IMR-90 (cell line): ENCODE measurements at regions not wholly inside any gene's neighbourhood (a gene's known extent, or its start where the extent isn't known, plus 50 kb on each side); places are given as distances from the start of the nearest gene placed in this dataset.

ENCODE experiments used
- ATAC-seq: fragments of 200-7000 bp; cut with Tn5 transposase; 2 replicates; pipeline ENCODE4 v1.9.1; 2020; ENCODE audit warnings: low read depth, mild to moderate bottlenecking, moderate library complexity
- BruUV-seq: library from RNA; stranded (reverse); fragments of 400-500 nt; replicated peaks from 2 replicates; lab custom pipeline; 2021; lab: Mats Ljungman, UMichigan
- CTCF ChIA-PET: fragments of 300-600 bp; formaldehyde crosslinking; extraction: SDS; loops from one replicate; lab custom pipeline; 2021; ENCODE audit warnings: antibody characterized with exemption; lab: Yijun Ruan, JAX
- POLR2A ChIA-PET: fragments of 300-600 bp; sonication (Branson Sonifier 250); formaldehyde crosslinking; loops from one replicate; lab custom pipeline; 2022; ENCODE audit warnings: antibody characterized with exemption; ENCODE audit not compliant: unreplicated experiment; lab: Charles Lee
- DNase-seq: peaks from one replicate; pipeline ENCODE4 v3.0.0; 2013
- H2AFZ ChIP-seq: replicated peaks from 2 replicates; pipeline ENCODE3; 2013; ENCODE audit warnings: low read length, mild to moderate bottlenecking; ENCODE audit not compliant: poor library complexity
- H2AK5ac ChIP-seq: 2 replicates; pipeline ENCODE4 v1.6.1; 2013; ENCODE audit warnings: low read depth, low read length, inconsistent platforms
- H2AK9ac ChIP-seq: replicated peaks from 2 replicates; pipeline ENCODE3; 2013; ENCODE audit warnings: mild to moderate bottlenecking, low read depth, low read length, moderate library complexity; ENCODE audit not compliant: poor library complexity
- H2BK120ac ChIP-seq: 2 replicates; pipeline ENCODE4 v1.6.1; 2013; ENCODE audit warnings: low read depth, low read length, inconsistent platforms
- H2BK15ac ChIP-seq: 3 replicates; pipeline ENCODE4 v1.6.1; 2013; ENCODE audit warnings: low read depth, low read length, inconsistent platforms
- H2BK20ac ChIP-seq: 2 replicates; pipeline ENCODE4 v1.6.1; 2013; ENCODE audit warnings: low read depth, mild to moderate bottlenecking, inconsistent platforms, low read length, moderate library complexity
- H2BK5ac ChIP-seq: 2 replicates; pipeline ENCODE4 v1.6.1; 2013; ENCODE audit warnings: mild to moderate bottlenecking, low read depth, low read length, inconsistent platforms; ENCODE audit not compliant: poor library complexity, severe bottlenecking
- H3K14ac ChIP-seq: replicated peaks from 2 replicates; pipeline ENCODE4 v1.6.1; 2013; ENCODE audit warnings: low read depth, low read length, inconsistent platforms
- H3K18ac ChIP-seq: 2 replicates; pipeline ENCODE4 v1.6.1; 2013; ENCODE audit warnings: low read depth, low read length, control low read depth
- H3K23ac ChIP-seq: 2 replicates; pipeline ENCODE4 v1.6.1; 2013; ENCODE audit warnings: low read depth, low read length, inconsistent platforms
- H3K27ac ChIP-seq: 2 replicates; pipeline ENCODE4 v1.5.1; 2013; ENCODE audit warnings: mild to moderate bottlenecking, control low read depth, low read length; ENCODE audit not compliant: insufficient read depth
- H3K27me3 ChIP-seq: 2 replicates; pipeline ENCODE4 v1.6.1; 2013; ENCODE audit warnings: low read length; ENCODE audit not compliant: control insufficient read depth, insufficient read depth
- H3K36me3 ChIP-seq: 2 replicates; pipeline ENCODE4 v1.6.1; 2013; ENCODE audit warnings: low read length, mixed read lengths; ENCODE audit not compliant: control insufficient read depth, insufficient read depth
- H3K4ac ChIP-seq: 2 replicates; pipeline ENCODE4 v1.6.1; 2013; ENCODE audit warnings: low read depth, low read length, inconsistent platforms
- H3K4me1 ChIP-seq: 2 replicates; pipeline ENCODE4 v1.6.1; 2013; ENCODE audit warnings: low read length, mixed read lengths; ENCODE audit not compliant: control insufficient read depth, insufficient read depth
- H3K4me2 ChIP-seq: 2 replicates; pipeline ENCODE4 v1.6.1; 2013; ENCODE audit warnings: low read depth, mild to moderate bottlenecking, control low read depth, low read length, moderate library complexity
- H3K4me3 ChIP-seq: 2 replicates; pipeline ENCODE4 v1.5.1; 2013; ENCODE audit warnings: low read depth, mild to moderate bottlenecking, control low read depth, low read length, moderate library complexity; ENCODE audit not compliant: insufficient read depth
- H3K56ac ChIP-seq: 2 replicates; pipeline ENCODE4 v1.6.1; 2013; ENCODE audit warnings: low read length, inconsistent platforms; ENCODE audit not compliant: insufficient read depth; ENCODE audit errors: extremely low read depth
- H3K79me1 ChIP-seq, 2 experiments: 2 replicates each; pipeline ENCODE4 v1.6.1; 2013; ENCODE audit warnings: low read length in 2 of 2, inconsistent platforms in 1 of 2, low read depth in 1 of 2
- H3K9ac ChIP-seq: 2 replicates; pipeline ENCODE4 v1.6.1; 2013; ENCODE audit warnings: low read depth, low read length, control low read depth
- H3K9me1 ChIP-seq: 2 replicates; pipeline ENCODE4 v1.6.1; 2013; ENCODE audit warnings: low read length, inconsistent platforms; ENCODE audit not compliant: insufficient read depth
- H3K9me3 ChIP-seq: 2 replicates; pipeline ENCODE4 v1.6.1; 2013; ENCODE audit warnings: low read length; ENCODE audit not compliant: control insufficient read depth, insufficient read depth
- H4K20me1 ChIP-seq: 2 replicates; pipeline ENCODE4 v1.6.1; 2013; ENCODE audit warnings: low read length, inconsistent platforms; ENCODE audit not compliant: insufficient read depth
- H4K5ac ChIP-seq: 2 replicates; pipeline ENCODE4 v1.6.1; 2013; ENCODE audit warnings: mild to moderate bottlenecking, low read depth, low read length, control low read depth
- H4K8ac ChIP-seq, 2 experiments: 2 replicates each; pipeline ENCODE4 v1.6.1; 2013; ENCODE audit warnings: low read depth in 2 of 2, low read length in 2 of 2, control low read depth in 1 of 2, inconsistent platforms in 1 of 2
- H4K91ac ChIP-seq: 2 replicates; pipeline ENCODE4 v1.6.1; 2013; ENCODE audit warnings: low read depth, low read length, inconsistent platforms; ENCODE audit not compliant: insufficient read depth
- BHLHE40 ChIP-seq: fragments of 150-350 bp; IDR thresholded peaks from 2 replicates; pipeline ENCODE4 v1.6.1; 2016; ENCODE audit warnings: mild to moderate bottlenecking, low read depth, low read length
- CHD1 ChIP-seq: IDR thresholded peaks from 2 replicates; pipeline ENCODE4 v1.6.1; 2012; ENCODE audit warnings: low read depth, low read length, improper control_type of control experiment
- ELK1 ChIP-seq: fragments of 150-350 bp; IDR thresholded peaks from 2 replicates; pipeline ENCODE4 v1.6.1; 2016; ENCODE audit warnings: low read depth, mild to moderate bottlenecking, low read length, moderate library complexity, borderline replicate concordance
- MXI1 ChIP-seq: IDR thresholded peaks from 2 replicates; pipeline ENCODE4 v1.6.1; 2012; ENCODE audit warnings: low read depth, mild to moderate bottlenecking, low read length, moderate library complexity, borderline replicate concordance
- POLR2A ChIP-seq: IDR thresholded peaks from 2 replicates; pipeline ENCODE4 v1.6.1; 2012; ENCODE audit warnings: mild to moderate bottlenecking, low read depth, low read length
- RAD21 ChIP-seq: IDR thresholded peaks from 2 replicates; pipeline ENCODE4 v1.6.1; 2012; ENCODE audit warnings: low read length, improper control_type of control experiment
- SMC3 ChIP-seq: fragments of 150-350 bp; IDR thresholded peaks from 2 replicates; pipeline ENCODE4 v1.6.1; 2016; ENCODE audit warnings: low read depth, mild to moderate bottlenecking, antibody characterized with exemption, low read length, moderate library complexity
- WGBS, 2 experiments: methylation state at CpG; one replicate each; pipeline versions ENCODE4 v1.1.5 to v1.1.7; 2013; ENCODE audit warnings: missing lambda C conversion rate in 2 of 2; ENCODE audit not compliant: insufficient read length in 1 of 2; ENCODE audit errors: extremely low coverage in 2 of 2; 5-methylcytosine and 5-hydroxymethylcytosine counted together
- dilution Hi-C: fragments of 300-500 bp; cut with HindIII; formaldehyde crosslinking; loops from one replicate; pipeline ENCODE4 v1.14.3; 2018; ENCODE audit warnings: low sequenced_read_pairs; ENCODE audit not compliant: unreplicated experiment
- in situ Hi-C: fragments of 300-500 bp; cut with MboI; formaldehyde crosslinking; loops from 3 replicates; pipeline ENCODE4 v1.14.3; 2019; ENCODE audit warnings: low sequenced_read_pairs, inconsistent platforms, mixed read lengths
- intact Hi-C: fragments of 100-400 bp; cut with micrococcal nuclease; formaldehyde crosslinking; loops from 2 replicates; pipeline ENCODE4 v1.10.0; 2022
- TF ChIP-seq, protein P1 (sequence below): fragments of 150-350 bp; IDR thresholded peaks from 2 replicates; pipeline ENCODE4 v1.6.1; 2017; ENCODE audit warnings: mild to moderate bottlenecking, antibody characterized with exemption, low read length, low read depth
- TF ChIP-seq, protein P2 (sequence below): conservative IDR thresholded peaks from 2 replicates; pipeline ENCODE4 v1.5.1; 2012; ENCODE audit warnings: mild to moderate bottlenecking, low read depth, low read length, improper control_type of control experiment

DNA sequence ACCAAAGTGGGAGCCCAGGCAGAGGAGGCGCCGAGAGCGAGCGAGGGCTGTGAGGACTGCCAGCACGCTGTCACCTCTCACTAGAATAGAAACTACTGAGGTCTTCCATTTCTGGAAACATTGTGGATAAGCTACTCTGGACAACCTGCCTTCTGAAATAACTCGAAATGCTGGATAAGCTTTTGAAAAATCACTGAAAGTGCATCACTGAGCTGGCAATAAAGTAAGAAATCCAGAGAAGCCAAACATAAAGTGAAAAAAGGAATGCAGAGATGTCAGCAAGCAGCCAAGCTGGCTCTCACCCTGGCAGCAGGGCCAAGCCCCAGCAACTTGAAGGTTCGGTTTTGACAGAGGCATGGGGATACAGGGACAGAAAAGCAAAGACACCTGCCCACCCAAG, 59.2 kb upstream of the MYLIP start:
- Histone ChIP-seq H2AK9ac (no peak overlapping the region), H3K27ac (no peak overlapping the region), H3K4ac (no peak overlapping the region), H3K23ac (no peak overlapping the region), H3K36me3 (no peaks in the 10 kb centered on the region), H3K14ac (no peak overlapping the region), H2BK5ac (no peak overlapping the region), H3K9me1 (no peaks in the 10 kb centered on the region), H3K4me2 (no peak overlapping the region), H2AFZ (no peak overlapping the region), H3K4me3 (no peak overlapping the region), H2BK15ac (no peak overlapping the region), H2AK5ac (no peak overlapping the region), H3K9ac (no peak overlapping the region), H3K27me3 (peaks cover 8% of the 10 kb centered on the region; the same call in 1 of the 2 replicates), H3K18ac (no peak overlapping the region), H2BK120ac (no peak overlapping the region), H4K91ac (no peak overlapping the region), H3K79me1 (no peaks in the 10 kb centered on the region), H4K8ac (no peak overlapping the region), H3K4me1 (no peaks in the 10 kb centered on the region), H4K20me1 (no peaks in the 10 kb centered on the region), H4K5ac (no peak overlapping the region), H3K56ac (no peak overlapping the region), H3K9me3 (no peaks in the 10 kb centered on the region), H2BK20ac (no peak overlapping the region)
- 83% methylated on average over 1 of the region's 7 CpGs; no CpG with 5 or more reads in 1 of the 2 experiments for WGBS, 2 experiments
- no peak for TF ChIP-seq SMC3
- no peak for TF ChIP-seq RAD21
- TF ChIP-seq ELK1: no peak
- TF ChIP-seq, protein P1, sequence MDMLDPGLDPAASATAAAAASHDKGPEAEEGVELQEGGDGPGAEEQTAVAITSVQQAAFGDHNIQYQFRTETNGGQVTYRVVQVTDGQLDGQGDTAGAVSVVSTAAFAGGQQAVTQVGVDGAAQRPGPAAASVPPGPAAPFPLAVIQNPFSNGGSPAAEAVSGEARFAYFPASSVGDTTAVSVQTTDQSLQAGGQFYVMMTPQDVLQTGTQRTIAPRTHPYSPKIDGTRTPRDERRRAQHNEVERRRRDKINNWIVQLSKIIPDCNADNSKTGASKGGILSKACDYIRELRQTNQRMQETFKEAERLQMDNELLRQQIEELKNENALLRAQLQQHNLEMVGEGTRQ: no peak
- TF ChIP-seq MXI1: no peak
- TF ChIP-seq CHD1: no peak
- TF ChIP-seq, protein P2, sequence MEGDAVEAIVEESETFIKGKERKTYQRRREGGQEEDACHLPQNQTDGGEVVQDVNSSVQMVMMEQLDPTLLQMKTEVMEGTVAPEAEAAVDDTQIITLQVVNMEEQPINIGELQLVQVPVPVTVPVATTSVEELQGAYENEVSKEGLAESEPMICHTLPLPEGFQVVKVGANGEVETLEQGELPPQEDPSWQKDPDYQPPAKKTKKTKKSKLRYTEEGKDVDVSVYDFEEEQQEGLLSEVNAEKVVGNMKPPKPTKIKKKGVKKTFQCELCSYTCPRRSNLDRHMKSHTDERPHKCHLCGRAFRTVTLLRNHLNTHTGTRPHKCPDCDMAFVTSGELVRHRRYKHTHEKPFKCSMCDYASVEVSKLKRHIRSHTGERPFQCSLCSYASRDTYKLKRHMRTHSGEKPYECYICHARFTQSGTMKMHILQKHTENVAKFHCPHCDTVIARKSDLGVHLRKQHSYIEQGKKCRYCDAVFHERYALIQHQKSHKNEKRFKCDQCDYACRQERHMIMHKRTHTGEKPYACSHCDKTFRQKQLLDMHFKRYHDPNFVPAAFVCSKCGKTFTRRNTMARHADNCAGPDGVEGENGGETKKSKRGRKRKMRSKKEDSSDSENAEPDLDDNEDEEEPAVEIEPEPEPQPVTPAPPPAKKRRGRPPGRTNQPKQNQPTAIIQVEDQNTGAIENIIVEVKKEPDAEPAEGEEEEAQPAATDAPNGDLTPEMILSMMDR: no peak
- TF ChIP-seq POLR2A: no peak
- no peak for TF ChIP-seq BHLHE40
- CTCF ChIA-PET: no interaction called here
- DNase-seq (no peak), ATAC-seq (no peak)
- POLR2A ChIA-PET: no interaction called here
- dilution Hi-C loops: no loop called here
- in situ Hi-C loops: no loop called here
- no TSS peak for BruUV-seq
- intact Hi-C loops: no loop called here
